Osteoblast (primary cell): ENCODE measurements at regions not wholly inside any gene's neighbourhood (a gene's known extent, or its start where the extent isn't known, plus 50 kb on each side); places are given as distances from the start of the nearest gene placed in this dataset.

Experiments
- DNase-seq: peaks from one replicate; pipeline ENCODE4 v3.0.0; 2011; ENCODE audit warnings: low spot score, mixed read lengths; ENCODE audit not compliant: insufficient read length; ENCODE audit errors: missing footprints
- H2AFZ ChIP-seq: 2 replicates; pipeline ENCODE4 v1.6.0; 2011; ENCODE audit warnings: mild to moderate bottlenecking, low read length
- H3K27ac ChIP-seq: 2 replicates; pipeline ENCODE4 v1.5.1; 2011; ENCODE audit warnings: mild to moderate bottlenecking, low read depth, low read length, moderate library complexity
- H3K27me3 ChIP-seq: 2 replicates; pipeline ENCODE4 v1.6.0; 2012; ENCODE audit warnings: mild to moderate bottlenecking, control low read depth, inconsistent platforms, low read length, moderate library complexity; ENCODE audit not compliant: insufficient read depth
- H3K36me3 ChIP-seq: 2 replicates; pipeline ENCODE4 v1.5.1; 2011; ENCODE audit warnings: mild to moderate bottlenecking, low read length, control low read depth, moderate library complexity; ENCODE audit not compliant: insufficient read depth
- H3K4me1 ChIP-seq: 2 replicates; pipeline ENCODE4 v1.5.1; 2011; ENCODE audit warnings: mild to moderate bottlenecking, low read length, control low read depth, moderate library complexity; ENCODE audit not compliant: insufficient read depth
- H3K4me2 ChIP-seq: 2 replicates; pipeline ENCODE4 v1.6.0; 2011; ENCODE audit warnings: mild to moderate bottlenecking, low read length; ENCODE audit not compliant: insufficient read depth
- H3K4me3 ChIP-seq: fragments of 200-600 bp; sonication (generic); 3 replicates; pipeline ENCODE4 v1.5.1; 2012; ENCODE audit warnings: mild to moderate bottlenecking, low read length, inconsistent platforms; ENCODE audit not compliant: insufficient read depth
- H3K79me2 ChIP-seq: 2 replicates; pipeline ENCODE4 v1.6.0; 2012; ENCODE audit warnings: mild to moderate bottlenecking, low read length, control low read depth, inconsistent platforms; ENCODE audit not compliant: insufficient read depth
- H3K9me3 ChIP-seq: 2 replicates; pipeline ENCODE4 v1.5.1; 2011; ENCODE audit warnings: low read depth, low read length, control low read depth
- H4K20me1 ChIP-seq: 2 replicates; pipeline ENCODE4 v1.6.0; 2012; ENCODE audit warnings: mild to moderate bottlenecking, low read length, control low read depth; ENCODE audit not compliant: insufficient read depth
- TF ChIP-seq, protein P1 (sequence below): IDR thresholded peaks from 2 replicates; pipeline ENCODE4 v1.5.1; 2011; ENCODE audit warnings: mild to moderate bottlenecking, low read depth, low read length, moderate library complexity; ENCODE audit errors: extremely low read depth

DNA sequence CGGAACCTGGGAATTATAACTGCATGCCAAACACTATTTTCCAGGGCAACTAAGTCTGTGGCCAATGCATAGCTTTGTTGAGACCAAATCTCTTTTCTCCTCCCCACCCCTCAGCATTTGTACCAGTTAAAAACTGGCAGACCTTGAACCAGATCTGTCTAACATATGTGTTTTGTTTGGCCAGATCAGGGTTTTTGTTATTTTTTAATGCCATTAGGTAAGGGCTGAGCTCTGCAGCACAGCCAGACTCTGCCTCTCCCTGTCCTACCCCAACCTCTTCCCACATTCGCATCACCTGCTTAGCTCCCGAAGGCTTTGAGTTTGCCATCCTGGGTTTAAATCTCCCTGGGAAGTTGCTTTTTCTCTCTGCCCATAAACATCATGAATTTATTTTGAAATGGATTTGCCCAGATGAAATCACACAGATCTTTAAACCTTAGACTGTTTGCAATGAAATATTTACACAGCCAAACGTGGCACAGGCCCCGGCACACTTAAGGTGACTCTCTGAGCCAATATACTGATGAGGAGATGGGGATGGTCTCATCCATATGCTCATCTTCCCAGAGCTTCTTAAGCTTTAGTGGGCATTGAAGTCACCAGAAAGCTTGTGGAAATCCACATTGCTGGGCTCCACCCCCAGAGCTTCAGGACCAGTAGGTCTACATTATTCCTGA lies 54.0 kb upstream of the ALDH1B1 start:
- no peak overlapping the region for H3K4me3 ChIP-seq
- TF ChIP-seq, protein P1, sequence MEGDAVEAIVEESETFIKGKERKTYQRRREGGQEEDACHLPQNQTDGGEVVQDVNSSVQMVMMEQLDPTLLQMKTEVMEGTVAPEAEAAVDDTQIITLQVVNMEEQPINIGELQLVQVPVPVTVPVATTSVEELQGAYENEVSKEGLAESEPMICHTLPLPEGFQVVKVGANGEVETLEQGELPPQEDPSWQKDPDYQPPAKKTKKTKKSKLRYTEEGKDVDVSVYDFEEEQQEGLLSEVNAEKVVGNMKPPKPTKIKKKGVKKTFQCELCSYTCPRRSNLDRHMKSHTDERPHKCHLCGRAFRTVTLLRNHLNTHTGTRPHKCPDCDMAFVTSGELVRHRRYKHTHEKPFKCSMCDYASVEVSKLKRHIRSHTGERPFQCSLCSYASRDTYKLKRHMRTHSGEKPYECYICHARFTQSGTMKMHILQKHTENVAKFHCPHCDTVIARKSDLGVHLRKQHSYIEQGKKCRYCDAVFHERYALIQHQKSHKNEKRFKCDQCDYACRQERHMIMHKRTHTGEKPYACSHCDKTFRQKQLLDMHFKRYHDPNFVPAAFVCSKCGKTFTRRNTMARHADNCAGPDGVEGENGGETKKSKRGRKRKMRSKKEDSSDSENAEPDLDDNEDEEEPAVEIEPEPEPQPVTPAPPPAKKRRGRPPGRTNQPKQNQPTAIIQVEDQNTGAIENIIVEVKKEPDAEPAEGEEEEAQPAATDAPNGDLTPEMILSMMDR, result no peak
- no peaks in the 10 kb centered on the region for H3K79me2 ChIP-seq
- no peak overlapping the region for H3K4me2 ChIP-seq
- H4K20me1 ChIP-seq, result no peaks in the 10 kb centered on the region
- H3K36me3 ChIP-seq, result no peaks in the 10 kb centered on the region
- no peaks in the 10 kb centered on the region for H3K9me3 ChIP-seq
- no peak for DNase-seq
- H3K27me3 ChIP-seq, result peaks cover 30% of the 10 kb centered on the region
- no peak overlapping the region for H3K27ac ChIP-seq
- no peak overlapping the region for H2AFZ ChIP-seq
- H3K4me1 ChIP-seq, result peaks cover 5% of the 10 kb centered on the region

DNA sequence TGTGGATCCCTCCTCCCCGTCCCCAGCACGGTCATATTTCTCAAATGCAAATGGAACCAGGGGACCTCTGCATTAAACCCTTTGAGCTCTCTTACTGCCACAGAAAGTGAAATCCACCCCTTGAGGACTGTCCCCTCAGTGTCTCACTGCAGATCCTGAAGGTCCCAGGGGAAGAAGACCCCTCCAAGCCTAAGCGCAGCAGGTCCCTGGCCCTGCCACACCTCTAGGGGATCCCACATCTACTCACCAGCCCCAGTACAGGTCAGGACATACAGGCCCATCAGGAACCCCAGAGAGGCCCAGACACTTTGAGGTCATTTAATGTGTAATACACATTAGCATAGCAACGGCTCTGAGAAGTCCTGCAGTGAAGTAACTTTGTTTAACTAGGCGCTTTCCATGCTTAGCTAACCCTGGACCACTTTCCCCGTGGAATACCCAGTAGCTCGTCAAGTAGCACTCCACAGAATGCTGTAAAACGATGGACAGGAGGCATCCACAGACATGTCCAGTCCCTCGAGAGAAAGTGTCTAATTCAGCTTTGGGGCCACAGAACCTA lies 54.7 kb upstream of the ALDH1B1 start:
- no peak overlapping the region for H3K4me3 ChIP-seq
- H3K36me3 ChIP-seq, result no peaks in the 10 kb centered on the region
- H3K27ac ChIP-seq, result no peak overlapping the region
- no peaks in the 10 kb centered on the region for H3K9me3 ChIP-seq
- no peaks in the 10 kb centered on the region for H4K20me1 ChIP-seq
- TF ChIP-seq, protein P1, result no peak
- peaks cover 30% of the 10 kb centered on the region for H3K27me3 ChIP-seq
- no peak for DNase-seq
- H3K4me2 ChIP-seq, result no peak overlapping the region
- no peaks in the 10 kb centered on the region for H3K79me2 ChIP-seq
- H2AFZ ChIP-seq, result no peak overlapping the region
- H3K4me1 ChIP-seq, result peaks cover 5% of the 10 kb centered on the region

DNA sequence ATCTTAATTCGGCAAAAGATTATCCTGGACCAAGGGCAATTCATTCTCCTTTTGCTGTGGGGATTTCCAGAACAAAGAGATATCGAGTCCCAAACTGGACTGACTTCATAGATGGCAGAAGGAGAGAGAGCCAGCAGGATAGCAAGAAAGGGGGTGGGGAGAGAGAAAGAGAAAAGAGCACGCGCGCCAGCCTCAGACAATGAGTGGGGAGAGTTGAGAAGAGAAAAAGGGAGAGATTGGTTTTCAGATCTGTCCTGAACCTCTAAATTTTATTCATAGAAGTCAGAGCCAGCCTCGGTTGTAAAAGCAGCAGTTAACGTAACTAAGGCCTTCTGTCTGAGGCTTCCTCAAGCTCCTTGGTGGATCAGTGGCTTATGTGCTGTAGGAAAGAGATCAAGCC lies 55.3 kb upstream of the ALDH1B1 start:
- Histone ChIP-seq H3K79me2 (no peaks in the 10 kb centered on the region), H3K27me3 (peaks cover 30% of the 10 kb centered on the region), H2AFZ (no peak overlapping the region), H3K4me1 (peaks cover 5% of the 10 kb centered on the region), H3K4me3 (no peak overlapping the region), H4K20me1 (no peaks in the 10 kb centered on the region), H3K9me3 (no peaks in the 10 kb centered on the region), H3K36me3 (no peaks in the 10 kb centered on the region), H3K27ac (no peak overlapping the region), H3K4me2 (no peak overlapping the region)
- TF ChIP-seq, protein P1, result no peak
- no peak for DNase-seq

DNA sequence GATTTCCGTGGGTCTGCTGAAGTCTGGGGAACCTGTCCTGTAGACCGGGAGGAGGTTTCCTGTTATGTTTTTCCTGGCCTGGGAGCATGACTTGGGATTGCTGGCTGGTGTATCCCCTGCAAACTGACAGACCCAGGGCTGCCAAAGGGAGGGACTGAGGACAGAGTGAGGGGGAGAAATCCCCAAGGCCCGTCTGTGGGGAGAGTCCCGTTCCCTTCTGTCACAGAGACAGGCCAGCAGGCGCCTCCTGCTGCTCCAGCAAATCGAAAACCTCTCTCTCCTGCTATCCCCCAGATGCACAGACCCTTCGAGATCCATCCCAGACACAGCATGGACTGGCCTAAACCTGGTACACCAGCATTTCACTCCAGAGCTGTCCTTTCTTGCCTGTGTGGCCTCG lies 56.2 kb upstream of the ALDH1B1 start:
- no peak for DNase-seq
- no peak overlapping the region for H3K4me2 ChIP-seq
- H3K27me3 ChIP-seq, result peaks cover 30% of the 10 kb centered on the region
- H3K4me1 ChIP-seq, result peaks cover 5% of the 10 kb centered on the region
- TF ChIP-seq, protein P1, result no peak
- no peaks in the 10 kb centered on the region for H4K20me1 ChIP-seq
- no peak overlapping the region for H2AFZ ChIP-seq
- no peaks in the 10 kb centered on the region for H3K36me3 ChIP-seq
- H3K79me2 ChIP-seq, result no peaks in the 10 kb centered on the region
- H3K9me3 ChIP-seq, result no peaks in the 10 kb centered on the region
- H3K27ac ChIP-seq, result no peak overlapping the region
- H3K4me3 ChIP-seq, result no peak overlapping the region
